ENCODE measurements at regions not wholly inside any gene's neighbourhood (a gene's known extent, or its start where the extent isn't known, plus 50 kb on each side); places are given as distances from the start of the nearest gene placed in this dataset.

DNA sequence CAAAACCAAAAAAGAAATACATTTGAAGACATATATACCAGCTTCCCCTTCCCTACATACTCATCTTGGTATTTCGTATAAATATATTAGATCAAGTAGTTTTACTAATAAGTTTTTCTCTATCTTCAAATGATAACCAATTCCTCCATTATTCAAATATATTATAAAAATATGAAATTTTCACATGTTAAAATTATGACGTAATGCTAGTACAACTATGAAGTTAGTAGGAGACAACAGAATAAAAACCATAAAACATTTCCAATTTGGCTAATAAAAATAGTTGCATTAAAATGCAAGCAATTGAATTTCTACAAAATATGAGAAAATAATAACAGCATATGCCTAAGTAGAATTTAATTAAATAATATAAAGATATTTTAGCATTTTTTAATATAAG is 501.8 kb upstream of the SLITRK5 start:
- no peak for TF ChIP-seq POLR2AphosphoS5 (IDR thresholded peaks at IDR 0.05)
- TF ChIP-seq, protein P1, sequence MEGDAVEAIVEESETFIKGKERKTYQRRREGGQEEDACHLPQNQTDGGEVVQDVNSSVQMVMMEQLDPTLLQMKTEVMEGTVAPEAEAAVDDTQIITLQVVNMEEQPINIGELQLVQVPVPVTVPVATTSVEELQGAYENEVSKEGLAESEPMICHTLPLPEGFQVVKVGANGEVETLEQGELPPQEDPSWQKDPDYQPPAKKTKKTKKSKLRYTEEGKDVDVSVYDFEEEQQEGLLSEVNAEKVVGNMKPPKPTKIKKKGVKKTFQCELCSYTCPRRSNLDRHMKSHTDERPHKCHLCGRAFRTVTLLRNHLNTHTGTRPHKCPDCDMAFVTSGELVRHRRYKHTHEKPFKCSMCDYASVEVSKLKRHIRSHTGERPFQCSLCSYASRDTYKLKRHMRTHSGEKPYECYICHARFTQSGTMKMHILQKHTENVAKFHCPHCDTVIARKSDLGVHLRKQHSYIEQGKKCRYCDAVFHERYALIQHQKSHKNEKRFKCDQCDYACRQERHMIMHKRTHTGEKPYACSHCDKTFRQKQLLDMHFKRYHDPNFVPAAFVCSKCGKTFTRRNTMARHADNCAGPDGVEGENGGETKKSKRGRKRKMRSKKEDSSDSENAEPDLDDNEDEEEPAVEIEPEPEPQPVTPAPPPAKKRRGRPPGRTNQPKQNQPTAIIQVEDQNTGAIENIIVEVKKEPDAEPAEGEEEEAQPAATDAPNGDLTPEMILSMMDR (IDR thresholded peaks at IDR 0.05): no peak
